K562 (cell line): ENCODE measurements at regions not wholly inside any gene's neighbourhood (a gene's known extent, or its start where the extent isn't known, plus 50 kb on each side); places are given as distances from the start of the nearest gene placed in this dataset.

Experiments
- ATAC-seq: fragments of 200-7000 bp; cut with Tn5 transposase; 3 replicates; pipeline ENCODE4 v1.9.1; 2020; ENCODE audit warnings: moderate library complexity
- BruUV-seq: library from RNA; stranded (reverse); fragments of 400-500 nt; replicated peaks from 2 replicates; lab custom pipeline; 2021; lab: Mats Ljungman, UMichigan
- CTCF ChIA-PET: fragments of 300-600 bp; formaldehyde crosslinking; extraction: SDS; loops from one replicate; lab custom pipeline; 2021; ENCODE audit warnings: low intra/inter-chr PET ratio; lab: Yijun Ruan, JAX
- POLR2A ChIA-PET: fragments of 300-600, 350-650 bp; sonication (Branson Sonifier 250); formaldehyde crosslinking; extraction: SDS; loops from one replicate; lab custom pipeline; 2021; ENCODE audit warnings: antibody characterized with exemption, inconsistent platforms; lab: Yijun Ruan, JAX
- DNase-seq, 4 experiments: peaks; one replicate each; pipeline versions ENCODE4 v3.0.0 to v3.0.0-alpha.2; 2011 to 2018; ENCODE audit warnings: low spot score in 3 of 4, mixed read lengths in 3 of 4; ENCODE audit errors: extremely low read depth in 1 of 4
- FAIRE-seq: peaks from 2 replicates; lab custom pipeline; 2011; peaks lifted over from hg19 to GRCh38; lab: Jason Lieb, UNC
- H2AFZ ChIP-seq: 2 replicates; pipeline ENCODE4 v1.6.0; 2011; ENCODE audit warnings: low read depth, low read length, control low read depth, inconsistent platforms
- H3K27ac ChIP-seq: fragments of 200-600 bp; 3 replicates; pipeline ENCODE4 v1.8.0; 2011; ENCODE audit warnings: low read depth, mild to moderate bottlenecking, control low read depth, inconsistent platforms, low read length, moderate library complexity, mixed read lengths; ENCODE audit errors: extremely low read depth
- H3K27me3 ChIP-seq, 2 experiments: fragments of 300-600 bp in 1 of 2; 2 replicates in 1 of 2; 3 replicates in 1 of 2; pipeline versions ENCODE4 v1.6.0 to v1.8.0; 2011; ENCODE audit warnings: inconsistent platforms in 2 of 2, low read length in 2 of 2, mild to moderate bottlenecking in 1 of 2, mixed read lengths in 1 of 2, moderate library complexity in 1 of 2; ENCODE audit not compliant: control insufficient read depth in 2 of 2, insufficient read depth in 2 of 2
- H3K36me3 ChIP-seq: fragments of 300-600 bp; 3 replicates; pipeline ENCODE4 v1.8.0; 2011; ENCODE audit warnings: mild to moderate bottlenecking, low read length, inconsistent platforms; ENCODE audit not compliant: control insufficient read depth, insufficient read depth
- H3K4me1 ChIP-seq, 2 experiments: fragments of 200-600 bp in 1 of 2; replicated peaks in 1 of 2; 2 replicates in 1 of 2; 3 replicates in 1 of 2; pipeline versions ENCODE4 v1.5.1 to v1.8.0; 2011; ENCODE audit warnings: inconsistent platforms in 2 of 2, low read length in 2 of 2, mild to moderate bottlenecking in 1 of 2, mixed read lengths in 1 of 2, moderate library complexity in 1 of 2; ENCODE audit not compliant: control insufficient read depth in 2 of 2, insufficient read depth in 2 of 2
- H3K4me2 ChIP-seq: 2 replicates; pipeline ENCODE4 v1.6.1; 2011; ENCODE audit warnings: low read length, control low read depth, inconsistent platforms, mixed read lengths; ENCODE audit not compliant: insufficient read depth
- H3K4me3 ChIP-seq: fragments of 200-600 bp; sonication (generic), shearing (Covaris generic); 2 replicates; pipeline ENCODE4 v1.5.1; 2016; ENCODE audit warnings: control low read depth, inconsistent platforms
- H3K79me2 ChIP-seq: fragments of 200-600 bp; 3 replicates; pipeline ENCODE4 v1.8.0; 2011; ENCODE audit warnings: low read length, inconsistent platforms; ENCODE audit not compliant: control insufficient read depth, insufficient read depth
- H3K9ac ChIP-seq, 2 experiments: 2 replicates each; pipeline versions ENCODE4 v1.6.0 to v1.6.1; 2011; ENCODE audit warnings: low read depth in 2 of 2, low read length in 2 of 2, control low read depth in 1 of 2, inconsistent platforms in 1 of 2, mild to moderate bottlenecking in 1 of 2, mixed read lengths in 1 of 2; ENCODE audit not compliant: insufficient read depth in 1 of 2
- H3K9me1 ChIP-seq: one replicate; pipeline ENCODE4 v1.6.0; 2011; ENCODE audit warnings: inconsistent platforms, mild to moderate bottlenecking, low read length, moderate library complexity; ENCODE audit not compliant: control insufficient read depth, insufficient read depth
- H3K9me3 ChIP-seq: replicated peaks from 2 replicates; pipeline ENCODE4 v1.5.1; 2011; ENCODE audit warnings: low read depth, low read length, inconsistent platforms; ENCODE audit not compliant: control insufficient read depth, insufficient read depth
- H4K20me1 ChIP-seq: replicated peaks from 2 replicates; pipeline ENCODE4 v1.6.1; 2011; ENCODE audit warnings: low read length, inconsistent platforms, mixed read lengths; ENCODE audit not compliant: control insufficient read depth, insufficient read depth
- CAMTA2 ChIP-seq: fragments of 250-450 bp; sonication (Bioruptor Pico); conservative IDR thresholded peaks from 2 replicates; pipeline ENCODE4 v1.5.1; 2022
- CREBBP ChIP-seq: IDR thresholded peaks from one replicate; pipeline ENCODE4 v1.6.1; 2012; ENCODE audit warnings: low read depth, mild to moderate bottlenecking, control low read depth, inconsistent platforms, low read length
- HOXB6 ChIP-seq: fragments of 250-450 bp; sonication (Bioruptor Pico); IDR thresholded peaks from 2 replicates; pipeline ENCODE4 v1.5.1; 2022; ENCODE audit warnings: mild to moderate bottlenecking, borderline replicate concordance
- SAP30 ChIP-seq: fragments of 200-600 bp; sonication (generic); IDR thresholded peaks from 2 replicates; pipeline ENCODE4 v1.6.1; 2012; ENCODE audit warnings: borderline replicate concordance, low read depth, mild to moderate bottlenecking, moderate library complexity, low read length, control low read depth, inconsistent platforms; ENCODE audit not compliant: insufficient read depth, poor library complexity, severe bottlenecking
- ZNF146 ChIP-seq: IDR thresholded peaks from one replicate; pipeline ENCODE4 v1.6.1; 2018; ENCODE audit warnings: missing compliant biosample characterization; ENCODE audit not compliant: unreplicated experiment
- ZNF165 ChIP-seq: fragments of 250-450 bp; sonication (Bioruptor Pico); IDR thresholded peaks from 2 replicates; pipeline ENCODE4 v1.4.0; 2020; ENCODE audit warnings: borderline replicate concordance
- WGBS: fragments of 100-300 bp; shearing (Covaris generic); methylation state at CpG from one replicate; pipeline ENCODE4 v1.1.6; 2016; ENCODE audit warnings: low coverage, mixed read lengths; ENCODE audit not compliant: insufficient coverage; ENCODE audit errors: missing lambda C conversion rate; 5-methylcytosine and 5-hydroxymethylcytosine counted together
- in situ Hi-C: fragments of 300-500 bp; cut with MboI; formaldehyde crosslinking; loops from 4 replicates; pipeline ENCODE4 v1.15.0; 2018; ENCODE audit warnings: inconsistent platforms, mixed read lengths
- intact Hi-C: fragments of 100-400 bp; cut with micrococcal nuclease; formaldehyde crosslinking; loops from 2 replicates; pipeline ENCODE4 v1.14.2; 2022
- TF ChIP-seq, protein P1 (sequence below): fragments of 250-450 bp; sonication (Bioruptor Pico); IDR thresholded peaks from 2 replicates; pipeline ENCODE4 v1.8.0; 2021; ENCODE audit warnings: moderate library complexity, mild to moderate bottlenecking, inconsistent platforms
- TF ChIP-seq, protein P2 (sequence below): fragments of 200-800 bp; sonication (Bioruptor generic); IDR thresholded peaks from 2 replicates; pipeline ENCODE4 v1.6.1; 2016; ENCODE audit warnings: missing genetic modification characterization, missing compliant biosample characterization
- TF ChIP-seq, protein P3 (sequence below): fragments of 450-650 bp; IDR thresholded peaks from 2 replicates; pipeline ENCODE4 v1.6.1; 2018; ENCODE audit not compliant: partially characterized antibody

DNA sequence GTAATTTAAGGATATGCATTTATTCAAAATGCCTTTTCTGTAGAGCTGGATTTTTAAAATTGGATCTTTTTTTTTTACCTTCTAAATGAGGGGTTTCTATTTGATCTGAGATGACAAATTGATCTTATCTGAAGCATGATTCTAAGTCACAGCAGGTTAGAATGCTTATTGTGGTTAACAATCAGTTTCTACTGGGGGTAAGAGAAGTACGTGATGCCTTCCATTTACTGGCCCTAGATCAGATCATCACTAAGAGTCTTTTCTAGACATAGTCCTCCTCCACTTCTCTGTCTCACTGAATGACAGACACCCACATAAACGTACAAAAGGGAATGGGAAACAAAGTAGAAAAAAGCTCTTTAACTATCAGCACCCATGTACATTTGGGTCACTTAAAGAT, 231.9 kb downstream of the DMAC1 start (continued):
- no peak for TF ChIP-seq ZNF165 (CRISPR knock-in tag)

DNA sequence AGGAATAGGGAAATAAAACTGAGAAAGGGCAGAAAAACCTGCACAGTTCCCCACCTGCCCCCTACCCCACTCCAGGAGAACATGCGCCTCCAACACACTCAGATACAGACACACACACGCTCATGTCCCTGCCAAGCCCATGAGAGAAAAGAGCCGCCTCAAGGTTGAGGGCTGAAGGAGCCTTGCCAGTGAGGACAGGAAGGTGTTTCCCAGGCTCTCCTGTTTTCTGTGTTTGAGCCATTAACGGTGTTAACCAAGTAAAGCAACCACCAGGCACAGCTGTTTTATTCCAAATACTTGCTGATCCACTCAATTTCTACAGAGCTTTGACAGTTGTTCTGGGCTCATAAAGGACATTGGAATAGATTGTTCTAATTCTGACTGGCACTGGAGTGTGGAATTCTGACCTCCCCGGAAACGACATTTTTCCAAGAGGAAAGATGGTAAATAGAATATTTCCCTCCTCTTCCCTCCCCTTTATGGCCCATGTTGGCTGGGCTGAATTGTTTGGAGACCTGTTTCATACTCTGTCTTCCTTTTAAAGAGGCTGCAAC, 238.0 kb downstream of the DMAC1 start:
- Histone ChIP-seq H3K9ac (no peak overlapping the region), H3K9me3 (no peaks in the 10 kb centered on the region), H3K4me1 (no peaks in the 10 kb centered on the region), H3K79me2 (no peaks in the 10 kb centered on the region), H3K27ac (no peak overlapping the region), H2AFZ (no peak overlapping the region), H3K4me3 (no peak overlapping the region), H3K4me2 (no peak overlapping the region), H3K36me3 (no peaks in the 10 kb centered on the region), H3K27me3 (no peaks in the 10 kb centered on the region), H3K9me1 (no peaks in the 10 kb centered on the region), H4K20me1 (no peaks in the 10 kb centered on the region)
- WGBS: 0% methylated on average over 5 of the region's 6 CpGs
- in situ Hi-C loops: no loop called here
- ChIA-PET POLR2A (interaction anchor here (0.7 kb wide), 1 partner anchor 1363 kb away, joined by 4 read pairs; no protein-coding TSS in a partner anchor), CTCF (no interaction called here)
- ATAC-seq: no peak
- DNase-seq: no peak
- no peak for FAIRE-seq
- no TSS peak for BruUV-seq
- intact Hi-C loops: no loop called here
- TF ChIP-seq ZNF146 (CRISPR knock-in tag) (no peak), CAMTA2 (CRISPR knock-in tag) (no peak), HOXB6 (CRISPR knock-in tag) (no peak), CREBBP (no peak), SAP30 (no peak)
- TF ChIP-seq, protein P1, sequence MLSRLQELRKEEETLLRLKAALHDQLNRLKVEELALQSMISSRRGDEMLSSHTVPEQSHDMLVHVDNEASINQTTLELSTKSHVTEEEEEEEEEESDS (CRISPR knock-in tag): no peak
- TF ChIP-seq, protein P2, sequence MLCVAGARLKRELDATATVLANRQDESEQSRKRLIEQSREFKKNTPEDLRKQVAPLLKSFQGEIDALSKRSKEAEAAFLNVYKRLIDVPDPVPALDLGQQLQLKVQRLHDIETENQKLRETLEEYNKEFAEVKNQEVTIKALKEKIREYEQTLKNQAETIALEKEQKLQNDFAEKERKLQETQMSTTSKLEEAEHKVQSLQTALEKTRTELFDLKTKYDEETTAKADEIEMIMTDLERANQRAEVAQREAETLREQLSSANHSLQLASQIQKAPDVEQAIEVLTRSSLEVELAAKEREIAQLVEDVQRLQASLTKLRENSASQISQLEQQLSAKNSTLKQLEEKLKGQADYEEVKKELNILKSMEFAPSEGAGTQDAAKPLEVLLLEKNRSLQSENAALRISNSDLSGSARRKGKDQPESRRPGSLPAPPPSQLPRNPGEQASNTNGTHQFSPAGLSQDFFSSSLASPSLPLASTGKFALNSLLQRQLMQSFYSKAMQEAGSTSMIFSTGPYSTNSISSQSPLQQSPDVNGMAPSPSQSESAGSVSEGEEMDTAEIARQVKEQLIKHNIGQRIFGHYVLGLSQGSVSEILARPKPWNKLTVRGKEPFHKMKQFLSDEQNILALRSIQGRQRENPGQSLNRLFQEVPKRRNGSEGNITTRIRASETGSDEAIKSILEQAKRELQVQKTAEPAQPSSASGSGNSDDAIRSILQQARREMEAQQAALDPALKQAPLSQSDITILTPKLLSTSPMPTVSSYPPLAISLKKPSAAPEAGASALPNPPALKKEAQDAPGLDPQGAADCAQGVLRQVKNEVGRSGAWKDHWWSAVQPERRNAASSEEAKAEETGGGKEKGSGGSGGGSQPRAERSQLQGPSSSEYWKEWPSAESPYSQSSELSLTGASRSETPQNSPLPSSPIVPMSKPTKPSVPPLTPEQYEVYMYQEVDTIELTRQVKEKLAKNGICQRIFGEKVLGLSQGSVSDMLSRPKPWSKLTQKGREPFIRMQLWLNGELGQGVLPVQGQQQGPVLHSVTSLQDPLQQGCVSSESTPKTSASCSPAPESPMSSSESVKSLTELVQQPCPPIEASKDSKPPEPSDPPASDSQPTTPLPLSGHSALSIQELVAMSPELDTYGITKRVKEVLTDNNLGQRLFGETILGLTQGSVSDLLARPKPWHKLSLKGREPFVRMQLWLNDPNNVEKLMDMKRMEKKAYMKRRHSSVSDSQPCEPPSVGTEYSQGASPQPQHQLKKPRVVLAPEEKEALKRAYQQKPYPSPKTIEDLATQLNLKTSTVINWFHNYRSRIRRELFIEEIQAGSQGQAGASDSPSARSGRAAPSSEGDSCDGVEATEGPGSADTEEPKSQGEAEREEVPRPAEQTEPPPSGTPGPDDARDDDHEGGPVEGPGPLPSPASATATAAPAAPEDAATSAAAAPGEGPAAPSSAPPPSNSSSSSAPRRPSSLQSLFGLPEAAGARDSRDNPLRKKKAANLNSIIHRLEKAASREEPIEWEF: no peak
- TF ChIP-seq, protein P3, sequence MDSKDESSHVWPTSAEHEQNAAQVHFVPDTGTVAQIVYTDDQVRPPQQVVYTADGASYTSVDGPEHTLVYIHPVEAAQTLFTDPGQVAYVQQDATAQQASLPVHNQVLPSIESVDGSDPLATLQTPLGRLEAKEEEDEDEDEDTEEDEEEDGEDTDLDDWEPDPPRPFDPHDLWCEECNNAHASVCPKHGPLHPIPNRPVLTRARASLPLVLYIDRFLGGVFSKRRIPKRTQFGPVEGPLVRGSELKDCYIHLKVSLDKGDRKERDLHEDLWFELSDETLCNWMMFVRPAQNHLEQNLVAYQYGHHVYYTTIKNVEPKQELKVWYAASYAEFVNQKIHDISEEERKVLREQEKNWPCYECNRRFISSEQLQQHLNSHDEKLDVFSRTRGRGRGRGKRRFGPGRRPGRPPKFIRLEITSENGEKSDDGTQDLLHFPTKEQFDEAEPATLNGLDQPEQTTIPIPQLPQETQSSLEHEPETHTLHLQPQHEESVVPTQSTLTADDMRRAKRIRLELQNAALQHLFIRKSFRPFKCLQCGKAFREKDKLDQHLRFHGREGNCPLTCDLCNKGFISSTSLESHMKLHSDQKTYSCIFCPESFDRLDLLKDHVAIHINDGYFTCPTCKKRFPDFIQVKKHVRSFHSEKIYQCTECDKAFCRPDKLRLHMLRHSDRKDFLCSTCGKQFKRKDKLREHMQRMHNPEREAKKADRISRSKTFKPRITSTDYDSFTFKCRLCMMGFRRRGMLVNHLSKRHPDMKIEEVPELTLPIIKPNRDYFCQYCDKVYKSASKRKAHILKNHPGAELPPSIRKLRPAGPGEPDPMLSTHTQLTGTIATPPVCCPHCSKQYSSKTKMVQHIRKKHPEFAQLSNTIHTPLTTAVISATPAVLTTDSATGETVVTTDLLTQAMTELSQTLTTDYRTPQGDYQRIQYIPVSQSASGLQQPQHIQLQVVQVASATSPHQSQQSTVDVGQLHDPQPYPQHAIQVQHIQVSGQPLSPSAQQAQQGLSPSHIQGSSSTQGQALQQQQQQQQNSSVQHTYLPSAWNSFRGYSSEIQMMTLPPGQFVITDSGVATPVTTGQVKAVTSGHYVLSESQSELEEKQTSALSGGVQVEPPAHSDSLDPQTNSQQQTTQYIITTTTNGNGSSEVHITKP: no peak
